HCT116 (cell line): ENCODE measurements at regions not wholly inside any gene's neighbourhood (a gene's known extent, or its start where the extent isn't known, plus 50 kb on each side); places are given as distances from the start of the nearest gene placed in this dataset.

Source experiments
- ATAC-seq: fragments of 200-7000 bp; cut with Tn5 transposase; 2 replicates; pipeline ENCODE4 v1.9.1; 2020; ENCODE audit warnings: mild to moderate bottlenecking, moderate library complexity
- BruUV-seq: library from RNA; stranded (reverse); fragments of 400-500 nt; replicated peaks from 2 replicates; lab custom pipeline; 2021; lab: Mats Ljungman, UMichigan
- CTCF ChIA-PET: fragments of 300-600 bp; sonication (Branson Sonifier 250); formaldehyde crosslinking; loops from one replicate; lab custom pipeline; 2021; ENCODE audit warnings: antibody characterized with exemption; lab: Charles Lee
- POLR2A ChIA-PET: fragments of 300-600, 350-600 bp; sonication (Branson Sonifier 250); formaldehyde crosslinking; loops from one replicate; lab custom pipeline; 2021; ENCODE audit warnings: antibody characterized with exemption; lab: Charles Lee
- RAD21 ChIA-PET, 2 experiments: fragments of 300-600 bp; sonication (Branson Sonifier 250); formaldehyde crosslinking; loops; one replicate each; lab custom pipeline; 2023; ENCODE audit warnings: low total read pairs in 2 of 2; ENCODE audit not compliant: uncharacterized antibody in 2 of 2, unreplicated experiment in 2 of 2, low non-redundant PET in 1 of 2; lab: Charles Lee
- DNase-seq: peaks from one replicate; pipeline ENCODE4 v3.0.0-alpha.2; 2010; ENCODE audit warnings: low read depth, low spot score
- H2AFZ ChIP-seq: fragments of 200-600 bp; shearing (Covaris generic), sonication (generic); 2 replicates; pipeline ENCODE4 v1.6.1; 2017; ENCODE audit warnings: low read depth, mixed run types, mixed read lengths, antibody characterized with exemption, low read length; ENCODE audit not compliant: poor library complexity, severe bottlenecking
- H3K27ac ChIP-seq: 2 replicates; pipeline ENCODE4 v1.5.1; 2012; ENCODE audit warnings: low read depth, low read length
- H3K27me3 ChIP-seq: fragments of 200-600 bp; sonication (generic); 2 replicates; pipeline ENCODE4 v1.6.1; 2016; ENCODE audit warnings: mixed run types, low read length, mixed read lengths; ENCODE audit not compliant: insufficient read depth
- H3K36me3 ChIP-seq, 2 experiments: fragments of 200-500 bp in 1 of 2; fragments of 200-600 bp in 1 of 2; sonication (Bioruptor generic) in 1 of 2; sonication (generic) in 1 of 2; 2 replicates each; pipeline versions ENCODE4 v1.5.1 to v1.6.1; 2014 to 2016; ENCODE audit warnings: low read length in 2 of 2, inconsistent platforms in 1 of 2, mixed read lengths in 1 of 2, mixed run types in 1 of 2; ENCODE audit not compliant: insufficient read depth in 2 of 2, control insufficient read depth in 1 of 2
- H3K4me1 ChIP-seq, 2 experiments: fragments of 200-600 bp in 1 of 2; sonication (generic) in 1 of 2; 2 replicates each; pipeline versions ENCODE4 v1.5.1 to v1.6.1; 2012 to 2017; ENCODE audit warnings: low read length in 2 of 2, inconsistent platforms in 1 of 2, mild to moderate bottlenecking in 1 of 2, mixed read lengths in 1 of 2, mixed run types in 1 of 2, moderate library complexity in 1 of 2; ENCODE audit not compliant: insufficient read depth in 2 of 2, control insufficient read depth in 1 of 2
- H3K4me2 ChIP-seq: fragments of 200-600 bp; sonication (generic); 2 replicates; pipeline ENCODE4 v1.6.1; 2017; ENCODE audit warnings: mixed run types, low read length, mixed read lengths
- H3K4me3 ChIP-seq, 2 experiments: fragments of 200-600 bp in 1 of 2; sonication (generic) in 1 of 2; replicated peaks in 1 of 2; 2 replicates each; pipeline ENCODE4 v1.5.1; 2011 to 2016; ENCODE audit warnings: low read length in 2 of 2, control low read depth in 1 of 2, low read depth in 1 of 2, mild to moderate bottlenecking in 1 of 2, mixed read lengths in 1 of 2, mixed run types in 1 of 2
- H3K79me2 ChIP-seq: fragments of 200-600 bp; sonication (generic); 2 replicates; pipeline ENCODE4 v1.6.1; 2017; ENCODE audit warnings: mild to moderate bottlenecking, mixed run types, low read length, moderate library complexity, mixed read lengths; ENCODE audit not compliant: insufficient read depth
- H3K9ac ChIP-seq: fragments of 200-600 bp; sonication (generic); 2 replicates; pipeline ENCODE4 v1.6.1; 2016; ENCODE audit warnings: low read length, mixed read lengths
- H3K9me2 ChIP-seq: fragments of 200-600 bp; sonication (generic), shearing (Covaris generic); 2 replicates; pipeline ENCODE4 v1.6.1; 2017; ENCODE audit warnings: mixed run types, mild to moderate bottlenecking, moderate library complexity; ENCODE audit not compliant: insufficient read depth
- H3K9me3 ChIP-seq, 2 experiments: fragments of 200-500 bp in 1 of 2; fragments of 200-600 bp in 1 of 2; sonication (Bioruptor generic) in 1 of 2; sonication (generic) in 1 of 2; 2 replicates each; pipeline ENCODE4 v1.6.1; 2014 to 2017; ENCODE audit warnings: low read length in 2 of 2, mixed read lengths in 2 of 2, inconsistent platforms in 1 of 2, low read depth in 1 of 2, mild to moderate bottlenecking in 1 of 2, mixed run types in 1 of 2, moderate library complexity in 1 of 2; ENCODE audit not compliant: control insufficient read depth in 1 of 2, insufficient read depth in 1 of 2
- H4K20me1 ChIP-seq: fragments of 200-600 bp; sonication (generic), shearing (Covaris generic); 2 replicates; pipeline ENCODE4 v1.6.1; 2017; ENCODE audit warnings: mixed run types, mild to moderate bottlenecking, moderate library complexity; ENCODE audit not compliant: insufficient read depth
- ATF3 ChIP-seq: IDR thresholded peaks from 2 replicates; pipeline ENCODE4 v1.6.1; 2012
- CBX3 ChIP-seq: IDR thresholded peaks from 2 replicates; pipeline ENCODE4 v1.6.1; 2012; ENCODE audit warnings: low read depth
- CEBPB ChIP-seq: IDR thresholded peaks from 2 replicates; pipeline ENCODE4 v1.6.1; 2012; ENCODE audit warnings: low read depth
- EGR1 ChIP-seq: IDR thresholded peaks from 2 replicates; pipeline ENCODE4 v1.6.1; 2012; ENCODE audit warnings: low read depth
- ELF1 ChIP-seq: IDR thresholded peaks from 2 replicates; pipeline ENCODE4 v1.6.1; 2012; ENCODE audit warnings: low read depth, borderline replicate concordance
- EZH2 ChIP-seq: fragments of 200-600 bp; sonication (generic); IDR thresholded peaks from 2 replicates; pipeline ENCODE4 v1.6.1; 2017; ENCODE audit warnings: antibody characterized with exemption, mixed run types
- EZH2phosphoT487 ChIP-seq: fragments of 200-600 bp; IDR thresholded peaks from 2 replicates; pipeline ENCODE4 v1.6.1; 2018; ENCODE audit warnings: antibody characterized with exemption, borderline replicate concordance
- FOSL1 ChIP-seq: IDR thresholded peaks from 2 replicates; pipeline ENCODE4 v1.6.1; 2012; ENCODE audit warnings: low read depth
- JUND ChIP-seq: IDR thresholded peaks from 2 replicates; pipeline ENCODE4 v1.6.1; 2012
- MAX ChIP-seq: IDR thresholded peaks from 2 replicates; pipeline ENCODE4 v1.6.1; 2012
- POLR2A ChIP-seq: IDR thresholded peaks from 2 replicates; pipeline ENCODE4 v1.7.0; 2011; ENCODE audit warnings: borderline replicate concordance; ENCODE audit not compliant: insufficient read depth, insufficient read length; ENCODE audit errors: extremely low read depth
- POLR2AphosphoS5 ChIP-seq: IDR thresholded peaks from 2 replicates; pipeline ENCODE4 v1.6.1; 2011; ENCODE audit warnings: mild to moderate bottlenecking, low read depth, low read length, moderate library complexity
- REST ChIP-seq: IDR thresholded peaks from 2 replicates; pipeline ENCODE4 v1.6.1; 2012; ENCODE audit warnings: low read depth
- SIN3A ChIP-seq: IDR thresholded peaks from 2 replicates; pipeline ENCODE4 v1.6.1; 2012; ENCODE audit warnings: low read depth
- SRF ChIP-seq: IDR thresholded peaks from 2 replicates; pipeline ENCODE4 v1.6.1; 2012; ENCODE audit warnings: low read depth
- ZFX ChIP-seq: fragments of 450-650 bp; IDR thresholded peaks from 2 replicates; pipeline ENCODE4 v1.6.1; 2017
- ZNF274 ChIP-seq: fragments of 200-500 bp; sonication (Bioruptor generic); IDR thresholded peaks from 2 replicates; pipeline ENCODE4 v1.6.1; 2014; ENCODE audit warnings: mild to moderate bottlenecking, low read depth, low read length, inconsistent platforms
- intact Hi-C: fragments of 100-400 bp; cut with micrococcal nuclease; formaldehyde crosslinking; loops from 2 replicates; pipeline ENCODE4 v1.10.0; 2022

DNA sequence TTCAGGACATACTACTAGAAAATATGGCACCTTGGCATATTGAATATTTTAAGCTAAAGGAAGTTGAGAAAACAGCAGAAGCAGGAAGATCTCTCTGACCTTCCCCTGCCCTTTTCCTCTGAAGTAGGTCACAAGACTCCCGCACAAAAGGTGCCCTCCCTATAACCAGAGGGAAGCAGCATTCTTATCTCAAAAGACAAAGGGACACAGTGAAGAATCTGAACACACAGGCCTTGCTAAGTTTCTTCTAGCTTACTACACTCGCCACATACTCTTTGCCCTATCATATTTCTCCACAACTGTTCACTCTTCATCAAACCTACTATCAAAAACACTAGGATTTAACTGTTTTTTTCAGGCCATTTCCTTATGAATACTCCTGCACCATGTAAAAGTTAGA, 151.2 kb downstream of the ELOVL4 start:
- no peak overlapping the region for H3K27ac ChIP-seq
- intact Hi-C loops = no loop called here
- H3K36me3 ChIP-seq = no peaks in the 10 kb centered on the region
- ChIA-PET CTCF (no interaction called here), POLR2A (no interaction called here), RAD21 (no interaction called here)
- ATAC-seq (no peak), DNase-seq (no peak)
- no peaks in the 10 kb centered on the region for H3K9me3 ChIP-seq
- H3K79me2 ChIP-seq = no peaks in the 10 kb centered on the region
- no TSS peak for BruUV-seq
- no peaks in the 10 kb centered on the region for H3K4me1 ChIP-seq
- H3K27me3 ChIP-seq = no peaks in the 10 kb centered on the region
- no peaks in the 10 kb centered on the region for H4K20me1 ChIP-seq
- H3K9me2 ChIP-seq = no peaks in the 10 kb centered on the region
- no peak overlapping the region for H3K4me3 ChIP-seq
- no peak for TF ChIP-seq POLR2AphosphoS5
- no peak for TF ChIP-seq CBX3
- no peak for TF ChIP-seq SRF
- no peak for TF ChIP-seq POLR2A
- TF ChIP-seq ATF3 = no peak
- no peak for TF ChIP-seq EGR1
- no peak for TF ChIP-seq CEBPB
- no peak overlapping the region for H2AFZ ChIP-seq
- H3K4me2 ChIP-seq = no peak overlapping the region
- no peak overlapping the region for H3K9ac ChIP-seq

- intact Hi-C loops = no loop called here
- TF ChIP-seq ATF3 = no peak
- no peak for TF ChIP-seq ZFX
- no peak for TF ChIP-seq FOSL1
- no peak for TF ChIP-seq REST
- no peak for TF ChIP-seq POLR2AphosphoS5
- no peak for TF ChIP-seq JUND
- TF ChIP-seq EZH2 = no peak
- no peak for TF ChIP-seq ZNF274
- TF ChIP-seq SRF = no peak
- TF ChIP-seq MAX = no peak
- no peak for TF ChIP-seq ELF1
- TF ChIP-seq EGR1 = no peak
- TF ChIP-seq CEBPB = no peak
- TF ChIP-seq SIN3A = no peak
- no peak for TF ChIP-seq EZH2phosphoT487
These were observed 157.5 kb downstream of the ELOVL4 start for GRCh38 chr6:79789896-79790295.

More at GRCh38 chr6:79789896-79790295, 157.5 kb downstream of the ELOVL4 start:
- ATAC-seq = no peak
- no peak overlapping the region for H3K4me3 ChIP-seq
- H3K4me1 ChIP-seq = no peaks in the 10 kb centered on the region
- ChIA-PET RAD21 (no interaction called here), POLR2A (no interaction called here), CTCF (no interaction called here)
- H3K79me2 ChIP-seq = no peaks in the 10 kb centered on the region
- H3K27ac ChIP-seq = no peak overlapping the region
- H3K27me3 ChIP-seq = no peaks in the 10 kb centered on the region
- H2AFZ ChIP-seq = no peak overlapping the region
- BruUV-seq = no TSS peak
- no peak overlapping the region for H3K9ac ChIP-seq
- no peaks in the 10 kb centered on the region for H4K20me1 ChIP-seq
- H3K9me2 ChIP-seq = no peaks in the 10 kb centered on the region
- H3K9me3 ChIP-seq = no peaks in the 10 kb centered on the region
- H3K36me3 ChIP-seq = no peaks in the 10 kb centered on the region
- DNase-seq = no peak
- H3K4me2 ChIP-seq = no peak overlapping the region
